Mesodermal cell (in vitro differentiated cells): ENCODE measurements at regions not wholly inside any gene's neighbourhood (a gene's known extent, or its start where the extent isn't known, plus 50 kb on each side); places are given as distances from the start of the nearest gene placed in this dataset.

Experiments
- H3K27ac ChIP-seq: 2 replicates; pipeline ENCODE4 v1.7.0; 2013; ENCODE audit warnings: mild to moderate bottlenecking, low read depth, low read length, moderate library complexity; ENCODE audit not compliant: severe bottlenecking
- H3K36me3 ChIP-seq: 2 replicates; pipeline ENCODE4 v1.7.1; 2013; ENCODE audit warnings: mild to moderate bottlenecking, low read length, moderate library complexity; ENCODE audit not compliant: control insufficient read depth, insufficient read depth
- H3K4me1 ChIP-seq: one replicate; pipeline ENCODE4 v1.7.1; 2013; ENCODE audit warnings: mild to moderate bottlenecking, low read length; ENCODE audit not compliant: insufficient read depth, control insufficient read depth, poor library complexity, severe bottlenecking
- H3K4me3 ChIP-seq: 2 replicates; pipeline ENCODE4 v1.7.0; 2013; ENCODE audit warnings: low read length, control low read depth, mild to moderate bottlenecking; ENCODE audit not compliant: insufficient read depth, poor library complexity, severe bottlenecking; ENCODE audit errors: extremely low read depth
- H3K9me3 ChIP-seq: 2 replicates; pipeline ENCODE4 v1.7.1; 2013; ENCODE audit warnings: mild to moderate bottlenecking, low read length, moderate library complexity; ENCODE audit not compliant: control insufficient read depth
- WGBS, 2 experiments: methylation state at CpG; one replicate each; pipeline ENCODE4 v1.1.5; 2013; ENCODE audit warnings: missing lambda C conversion rate in 2 of 2; ENCODE audit not compliant: insufficient coverage in 2 of 2; 5-methylcytosine and 5-hydroxymethylcytosine counted together

GRCh38 chr6:104284872-104285271 is 574.8 kb downstream of the HACE1 start:
- no peaks in the 10 kb centered on the region for H3K9me3 ChIP-seq
- no peaks in the 10 kb centered on the region for H3K36me3 ChIP-seq
- no peaks in the 10 kb centered on the region for H3K4me1 ChIP-seq
- no peak overlapping the region for H3K27ac ChIP-seq
- no peak overlapping the region for H3K4me3 ChIP-seq
- no CpG with 5 or more reads among the region's 4 CpGs for WGBS, 2 experiments

GRCh38 chr6:104282581-104282980 is 577.1 kb downstream of the HACE1 start:
- no peaks in the 10 kb centered on the region for H3K4me1 ChIP-seq
- H3K36me3 ChIP-seq = no peaks in the 10 kb centered on the region
- H3K9me3 ChIP-seq = no peaks in the 10 kb centered on the region
- 93 to 100% methylated on average over 2 of the region's 2 CpGs for WGBS, 2 experiments
- H3K27ac ChIP-seq = no peak overlapping the region
- no peak overlapping the region for H3K4me3 ChIP-seq

- Histone ChIP-seq H3K4me1 (no peaks in the 10 kb centered on the region), H3K4me3 (no peak overlapping the region), H3K36me3 (no peaks in the 10 kb centered on the region), H3K9me3 (no peaks in the 10 kb centered on the region), H3K27ac (no peak overlapping the region)
- WGBS, 2 experiments = 93 to 100% methylated on average over 1 to 3 of the region's 3 CpGs
Measured at GRCh38 chr6:104281370-104281769, 578.3 kb downstream of the HACE1 start.

GRCh38 chr6:104268389-104268788 is 591.3 kb downstream of the HACE1 start:
- Histone ChIP-seq H3K27ac (no peak overlapping the region), H3K36me3 (no peaks in the 10 kb centered on the region)
- WGBS, 2 experiments = 92% methylated on average over 1 of the region's 1 CpG; no CpG with 5 or more reads in 1 of the 2 experiments

GRCh38 chr6:104266922-104267321 is 592.8 kb downstream of the HACE1 start:
- H3K9me3 ChIP-seq = no peaks in the 10 kb centered on the region
- no peak overlapping the region for H3K4me3 ChIP-seq
- no peaks in the 10 kb centered on the region for H3K36me3 ChIP-seq
- no peak overlapping the region for H3K27ac ChIP-seq
- no CpG with 5 or more reads among the region's 2 CpGs for WGBS, 2 experiments
- H3K4me1 ChIP-seq = no peaks in the 10 kb centered on the region

More at GRCh38 chr6:104268389-104268788, 591.3 kb downstream of the HACE1 start:
- Histone ChIP-seq H3K4me1 (no peaks in the 10 kb centered on the region), H3K4me3 (no peak overlapping the region), H3K9me3 (no peaks in the 10 kb centered on the region)

GRCh38 chr6:104256646-104257045 is 603.1 kb downstream of the HACE1 start:
- no peak overlapping the region for H3K4me3 ChIP-seq
- no peaks in the 10 kb centered on the region for H3K9me3 ChIP-seq
- WGBS, 2 experiments = 100% methylated on average over 3 of the region's 3 CpGs; no CpG with 5 or more reads in 1 of the 2 experiments
- no peak overlapping the region for H3K27ac ChIP-seq
- no peaks in the 10 kb centered on the region for H3K4me1 ChIP-seq
- H3K36me3 ChIP-seq = no peaks in the 10 kb centered on the region

- Histone ChIP-seq H3K4me1 (no peaks in the 10 kb centered on the region), H3K27ac (no peak overlapping the region), H3K36me3 (no peaks in the 10 kb centered on the region), H3K9me3 (no peaks in the 10 kb centered on the region), H3K4me3 (no peak overlapping the region)
- WGBS, 2 experiments = 86 to 100% methylated on average over 1 to 2 of the region's 3 CpGs
Measured at GRCh38 chr6:104253236-104253635, 606.5 kb downstream of the HACE1 start.

- H3K4me3 ChIP-seq = no peak overlapping the region
- no peaks in the 10 kb centered on the region for H3K9me3 ChIP-seq
- no peaks in the 10 kb centered on the region for H3K36me3 ChIP-seq
- H3K4me1 ChIP-seq = no peaks in the 10 kb centered on the region
- H3K27ac ChIP-seq = no peak overlapping the region
Measured at GRCh38 chr6:104252276-104252675, 607.4 kb downstream of the HACE1 start.

- WGBS, 2 experiments = 94% methylated on average over 2 of the region's 2 CpGs
- H3K4me1 ChIP-seq = no peaks in the 10 kb centered on the region
- H3K27ac ChIP-seq = no peak overlapping the region
- no peaks in the 10 kb centered on the region for H3K36me3 ChIP-seq
- H3K9me3 ChIP-seq = no peaks in the 10 kb centered on the region
- H3K4me3 ChIP-seq = no peak overlapping the region
Measured at GRCh38 chr6:104251651-104252050, 608.1 kb downstream of the HACE1 start.

- no peak overlapping the region for H3K27ac ChIP-seq
- no peak overlapping the region for H3K4me3 ChIP-seq
- H3K36me3 ChIP-seq = no peaks in the 10 kb centered on the region
- WGBS, 2 experiments = 100% methylated on average over 1 to 2 of the region's 2 CpGs
- no peaks in the 10 kb centered on the region for H3K4me1 ChIP-seq
- H3K9me3 ChIP-seq = no peaks in the 10 kb centered on the region
Measured at GRCh38 chr6:104240865-104241264, 618.9 kb downstream of the HACE1 start.

GRCh38 chr6:104239971-104240370 is 619.7 kb downstream of the HACE1 start:
- Histone ChIP-seq H3K36me3 (no peaks in the 10 kb centered on the region), H3K4me1 (no peaks in the 10 kb centered on the region), H3K27ac (no peak overlapping the region), H3K9me3 (no peaks in the 10 kb centered on the region), H3K4me3 (no peak overlapping the region)
- 86% methylated on average over 5 of the region's 5 CpGs for WGBS, 2 experiments
